Stimulated activated CD4-positive, alpha-beta T cell treated with anti-CD3 and anti-CD28 coated beads, Interleukin-15, amount 100 ng/mL, for 1 hour (primary cell): ENCODE measurements at regions not wholly inside any gene's neighbourhood (a gene's known extent, or its start where the extent isn't known, plus 50 kb on each side); places are given as distances from the start of the nearest gene placed in this dataset.

Source experiments
- DNase-seq, 2 donors: peaks; one replicate each; pipeline ENCODE4 v3.0.0-alpha.2; 2020; ENCODE audit warnings: low read depth in 1 of 2, low spot score in 1 of 2

- no peak for DNase-seq
These were observed 1263.2 kb downstream of the FAM181B start for GRCh38 chr11:81470446-81470845.

DNA sequence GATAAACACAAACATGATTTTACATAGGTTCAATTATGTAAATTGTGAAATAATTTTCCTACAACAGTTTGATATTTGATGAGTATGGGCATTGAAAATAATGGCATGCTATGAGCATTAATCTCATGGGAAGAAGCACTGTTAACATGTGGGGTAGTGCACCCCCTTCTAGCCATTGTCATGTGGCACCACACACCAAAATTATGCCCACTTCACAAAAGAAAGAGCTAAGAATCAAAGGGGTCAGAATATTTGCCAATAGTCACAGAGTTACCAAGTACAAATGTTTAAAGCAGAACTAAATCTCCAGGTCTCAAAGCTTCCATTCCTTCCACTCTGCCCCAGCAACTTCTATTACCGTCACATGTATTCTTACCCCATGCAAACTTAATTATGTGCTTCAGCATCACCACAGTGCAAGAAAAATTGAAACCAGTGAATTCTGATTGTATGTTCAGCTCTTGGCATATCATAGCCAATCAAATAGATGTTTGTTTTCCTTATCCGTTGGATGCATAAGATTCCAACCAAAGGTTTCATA is 1273.8 kb downstream of the FAM181B start:
- DNase-seq, result no peak

DNA sequence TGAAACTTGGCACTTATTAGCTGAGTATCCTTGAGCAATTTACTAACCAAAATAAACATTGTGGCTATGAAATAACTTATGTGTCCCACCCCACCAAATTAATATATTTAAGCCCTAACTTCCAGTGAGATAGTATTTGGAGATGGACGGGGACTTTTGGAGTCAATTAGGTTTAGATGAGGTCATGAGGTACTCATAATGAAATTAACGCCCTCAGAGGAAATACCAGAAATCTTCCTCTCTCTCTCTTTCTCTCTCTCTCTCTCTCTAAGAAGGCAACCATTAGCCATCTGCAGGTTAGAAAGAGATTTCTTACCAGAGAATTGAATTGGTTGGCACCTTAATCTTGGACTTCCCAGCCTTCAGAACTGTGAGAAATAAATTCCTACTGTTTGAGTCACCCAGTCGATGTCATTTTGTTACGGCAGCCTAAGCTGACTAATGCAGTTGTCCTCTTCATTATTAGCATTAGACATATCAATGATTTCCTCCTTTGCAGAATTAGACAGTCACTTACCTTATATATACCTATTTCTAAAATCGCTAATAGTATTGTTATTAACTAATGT is 1284.0 kb downstream of the FAM181B start:
- DNase-seq, result no peak

DNA sequence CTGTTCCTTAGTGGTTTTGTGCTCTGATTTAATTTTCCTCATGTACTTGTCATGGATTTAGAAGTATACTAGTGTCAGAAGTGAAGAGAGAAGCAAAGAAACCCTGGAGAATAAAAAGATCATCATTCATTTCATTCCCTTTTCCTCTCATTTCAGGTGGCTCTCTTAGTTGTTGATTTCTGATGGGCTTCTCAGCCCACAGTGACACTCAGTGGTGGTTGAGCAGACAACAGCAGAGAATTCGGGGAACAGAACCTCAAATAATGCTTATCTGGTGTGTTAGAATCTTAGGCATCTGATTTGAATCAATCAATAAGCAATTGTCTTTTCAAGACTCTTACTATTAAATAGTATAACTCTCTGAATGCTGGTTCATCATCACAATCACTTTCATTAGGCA is 1289.4 kb downstream of the FAM181B start:
- DNase-seq, result no peak

DNA sequence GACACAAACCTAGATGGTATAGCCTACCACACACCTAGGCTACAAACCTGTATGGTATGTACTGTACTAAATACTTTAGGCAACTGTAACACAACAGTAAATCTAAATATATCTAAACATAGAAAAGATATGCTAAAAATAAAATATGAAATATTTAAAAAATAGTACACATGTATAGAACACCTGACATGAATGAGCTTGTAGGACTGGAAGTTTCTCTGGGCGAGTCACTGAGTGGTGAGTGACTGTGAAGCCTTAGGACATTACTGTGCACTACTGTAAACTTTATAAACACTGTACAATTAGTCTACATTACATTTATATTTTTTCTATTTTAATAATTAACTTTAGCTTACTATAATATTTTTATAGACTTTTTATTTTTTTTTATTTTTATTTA is 1301.3 kb downstream of the FAM181B start:
- no peak for DNase-seq

DNA sequence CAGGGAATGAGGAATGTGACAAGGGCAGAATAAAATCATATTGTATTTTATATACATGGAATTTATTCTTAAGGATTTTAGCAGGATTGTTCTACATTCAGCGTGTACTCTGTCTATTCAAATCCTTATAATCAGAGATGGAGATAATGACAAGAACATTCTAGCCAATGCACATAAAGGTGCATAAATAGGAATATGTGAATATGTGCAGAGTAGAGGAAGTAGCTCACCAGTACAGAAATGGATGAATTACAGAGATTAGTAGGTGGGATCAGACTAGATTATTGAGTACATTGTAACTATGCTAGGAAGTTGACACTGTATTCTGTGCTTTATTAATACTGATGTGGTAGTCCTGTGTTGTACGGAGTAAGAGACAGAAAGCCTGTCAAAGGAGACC is 1308.8 kb downstream of the FAM181B start:
- DNase-seq, result no peak

- no peak for DNase-seq
These were observed 1311.3 kb downstream of the FAM181B start for GRCh38 chr11:81422402-81422801.

- no peak for DNase-seq
These were observed 1312.3 kb downstream of the FAM181B start for GRCh38 chr11:81421251-81421860.

GRCh38 chr11:81420668-81421250 is 1312.9 kb downstream of the FAM181B start:
- no peak for DNase-seq

DNA sequence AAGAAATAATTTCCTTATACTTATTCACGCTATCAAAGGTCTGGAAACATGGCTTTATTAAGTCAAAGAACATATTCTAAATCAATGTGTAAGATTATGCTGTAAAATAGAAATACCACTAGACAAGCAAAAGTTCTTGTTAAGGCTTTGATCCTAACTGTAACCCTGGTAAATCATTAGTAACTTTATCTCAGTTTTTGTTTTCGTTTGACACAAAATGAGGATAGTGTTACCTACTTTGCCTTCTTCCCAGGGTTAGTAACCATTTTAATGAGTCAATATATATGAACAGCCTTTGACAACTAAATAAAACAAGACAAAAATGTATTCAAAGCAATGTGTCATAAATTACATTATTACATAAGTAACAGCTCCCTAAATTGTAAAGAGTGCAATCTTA is 1336.3 kb downstream of the FAM181B start:
- DNase-seq, result no peak

GRCh38 chr11:81394311-81394710 is 1339.4 kb downstream of the FAM181B start:
- DNase-seq, result no peak

DNA sequence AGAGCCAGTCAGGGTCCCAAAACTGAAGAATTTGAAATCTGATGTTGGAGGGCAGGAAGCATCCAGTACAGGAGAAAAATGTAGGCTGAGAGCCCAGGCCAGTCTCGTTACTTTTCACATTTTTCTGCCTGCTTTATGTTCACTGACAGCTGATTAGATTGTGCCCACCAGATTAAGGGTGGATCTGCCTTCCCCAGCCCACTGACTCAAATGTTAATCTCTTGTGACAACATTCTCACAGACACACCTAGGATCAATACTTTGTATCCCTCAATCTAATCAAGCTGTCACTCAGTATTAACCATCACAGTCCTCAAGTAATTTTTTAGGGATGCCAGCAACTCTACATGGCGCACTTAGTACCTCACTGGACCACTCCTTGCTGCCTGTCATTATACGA is 1345.3 kb downstream of the FAM181B start:
- DNase-seq, result no peak

GRCh38 chr11:81380395-81380794 is 1353.3 kb downstream of the FAM181B start:
- no peak for DNase-seq

DNA sequence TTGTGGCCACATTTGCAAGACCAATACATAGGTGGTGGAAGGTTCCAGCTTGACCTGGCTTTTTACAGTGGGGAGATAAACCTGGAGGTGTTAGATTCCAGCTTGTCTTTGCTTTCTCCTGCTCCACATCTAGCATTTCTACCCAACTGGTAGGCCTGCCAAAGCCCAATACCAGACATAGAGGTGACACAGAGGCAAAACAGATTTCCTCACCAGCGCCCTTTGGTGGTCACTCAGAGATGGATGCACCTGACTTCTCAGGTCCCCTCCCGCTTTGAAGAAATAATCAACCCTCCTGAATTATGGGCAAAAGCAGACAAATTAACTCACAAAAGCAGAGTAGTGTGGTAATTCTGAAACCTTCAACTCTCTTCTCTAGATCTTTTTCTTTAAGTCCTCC is 1356.2 kb downstream of the FAM181B start:
- DNase-seq, result no peak

DNA sequence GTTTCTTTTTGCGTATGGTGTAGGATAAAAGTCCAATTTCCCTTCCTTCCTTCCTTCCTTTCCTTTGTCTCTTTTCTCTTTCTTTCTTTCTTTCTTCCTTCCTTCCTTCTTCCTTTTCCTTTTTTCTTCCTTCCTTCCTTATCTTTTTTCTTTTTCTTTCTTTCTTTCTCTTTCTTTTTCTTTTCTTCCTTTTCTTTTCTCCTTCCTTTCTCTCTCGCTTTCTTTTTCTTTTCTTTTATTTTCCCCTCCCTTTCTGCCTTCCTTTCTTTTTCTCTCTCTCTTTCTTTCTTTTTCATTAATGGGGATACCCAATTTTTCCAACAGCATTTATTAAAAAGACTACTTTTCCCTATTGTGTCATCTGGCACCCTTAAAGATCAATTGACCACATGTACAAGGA is 1359.7 kb downstream of the FAM181B start:
- DNase-seq, result no peak

DNA sequence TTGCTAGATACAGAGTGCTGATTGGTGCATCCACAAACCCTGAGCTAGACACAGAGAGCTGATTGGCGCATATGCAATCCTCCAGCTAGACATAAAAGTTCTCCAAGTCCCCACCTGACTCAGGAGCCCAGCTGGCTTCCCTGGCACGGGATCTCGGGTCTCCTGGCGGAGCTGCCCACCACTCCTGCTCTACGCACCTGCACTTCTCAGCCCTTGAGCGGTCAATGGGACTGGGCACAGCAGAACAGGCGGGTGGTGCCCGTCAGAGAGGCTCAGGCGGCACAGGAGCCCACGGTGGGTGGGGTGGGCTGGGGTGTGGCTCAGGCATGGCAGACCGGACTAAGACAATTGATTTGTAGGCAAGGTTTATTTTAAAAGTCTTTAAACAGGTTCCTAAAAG is 1365.5 kb downstream of the FAM181B start:
- no peak for DNase-seq

DNA sequence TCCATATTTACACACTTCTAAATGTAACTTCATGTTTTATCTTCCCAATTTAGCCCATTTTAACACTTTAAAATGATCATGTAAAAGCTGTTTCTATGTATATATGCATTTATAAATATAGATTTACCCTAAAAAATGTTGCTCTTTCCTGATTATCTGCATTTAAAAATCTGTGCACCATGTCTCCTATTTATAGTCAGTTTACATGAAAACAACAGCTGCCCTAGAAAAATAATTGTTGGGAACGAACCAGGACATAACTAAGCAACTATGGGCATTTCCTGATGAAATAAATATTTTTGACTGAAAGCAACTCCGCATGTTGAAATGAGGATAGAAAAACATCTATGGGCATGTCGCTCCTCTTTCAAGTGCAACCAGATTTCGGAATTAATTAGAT is 1368.2 kb downstream of the FAM181B start:
- DNase-seq, result no peak

GRCh38 chr11:81359476-81359875 is 1374.2 kb downstream of the FAM181B start:
- no peak for DNase-seq

- DNase-seq, result no peak
These were observed 1388.1 kb downstream of the FAM181B start for GRCh38 chr11:81345609-81346008.

DNA sequence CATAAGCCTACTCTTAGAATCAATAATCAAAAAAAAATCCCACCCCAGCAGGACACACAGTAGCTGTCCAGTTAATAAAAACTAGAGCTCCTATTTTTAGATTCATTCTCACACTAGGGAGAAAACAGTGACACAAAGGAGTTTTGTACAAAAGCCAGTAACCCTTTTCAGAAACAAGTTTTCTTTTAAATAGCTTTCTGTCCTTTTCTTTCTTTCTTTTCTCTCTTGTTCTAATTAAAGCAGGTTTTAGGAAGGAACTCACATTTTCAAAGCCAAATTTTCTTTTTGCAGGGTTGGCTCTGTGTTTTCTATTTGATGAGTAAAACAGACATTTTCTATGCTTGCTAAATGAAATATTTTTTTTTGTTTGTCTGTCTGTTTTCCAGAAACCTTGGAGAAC is 1390.7 kb downstream of the FAM181B start:
- no peak for DNase-seq

GRCh38 chr11:81340225-81340624 is 1393.4 kb downstream of the FAM181B start:
- DNase-seq, result no peak

- DNase-seq, result no peak
These were observed 1394.1 kb downstream of the FAM181B start for GRCh38 chr11:81339521-81339920.

DNA sequence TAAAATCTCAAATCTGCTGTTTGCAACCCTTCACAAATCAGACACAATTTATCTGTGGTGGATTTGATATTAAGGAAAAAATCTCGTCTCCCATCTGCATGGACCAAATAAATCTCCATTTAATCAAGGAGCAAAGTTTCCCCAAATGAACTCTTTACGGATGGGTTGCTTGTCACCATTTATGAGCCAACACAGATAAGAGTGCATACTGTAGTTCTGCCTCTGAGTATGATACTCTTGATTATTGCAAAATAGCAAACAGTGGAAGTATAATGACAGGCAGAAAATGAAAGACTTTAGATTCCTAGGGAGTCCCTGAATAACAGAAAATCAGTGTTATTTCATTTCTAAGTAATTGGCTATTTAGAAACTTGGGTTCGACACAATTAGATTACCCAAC is 1395.9 kb downstream of the FAM181B start:
- DNase-seq, result no peak
